Natural killer cell (primary cell): ENCODE measurements at regions not wholly inside any gene's neighbourhood (a gene's known extent, or its start where the extent isn't known, plus 50 kb on each side); places are given as distances from the start of the nearest gene placed in this dataset.
"Not testable (repeated sequence)": the region's sequence is repeated elsewhere in the genome, so short reads cannot be mapped to it uniquely, and the experiment has no call there.

Experiments used
- ATAC-seq, 3 donors: fragments of 150-1000 bp in 2 of 3; fragments of 200-7000 bp in 1 of 3; cut with Tn5 transposase; 1 replicate in 1 of 3; 2 replicates in 2 of 3; pipeline ENCODE4 v1.10.0; 2021; ENCODE audit warnings: mild to moderate bottlenecking in 2 of 3, moderate library complexity in 2 of 3
- DNase-seq, 2 donors: peaks; one replicate each; pipeline versions ENCODE4 v3.0.0 to v3.0.0-alpha.2; 2013 to 2021; ENCODE audit warnings: mixed read lengths in 1 of 2
- H3K27ac ChIP-seq: one replicate; pipeline ENCODE4 v1.5.1; 2013; ENCODE audit warnings: mild to moderate bottlenecking, low read length
- H3K27me3 ChIP-seq: one replicate; pipeline ENCODE4 v1.6.1; 2013; ENCODE audit warnings: low read length; ENCODE audit not compliant: control insufficient read depth, insufficient read depth
- H3K36me3 ChIP-seq: one replicate; pipeline ENCODE4 v1.6.1; 2013; ENCODE audit warnings: low read length; ENCODE audit not compliant: control insufficient read depth, insufficient read depth
- H3K4me1 ChIP-seq: one replicate; pipeline ENCODE4 v1.6.1; 2013; ENCODE audit warnings: low read length; ENCODE audit not compliant: control insufficient read depth, insufficient read depth
- H3K4me3 ChIP-seq: one replicate; pipeline ENCODE4 v1.5.1; 2013; ENCODE audit warnings: low read length
- H3K9me3 ChIP-seq: one replicate; pipeline ENCODE4 v1.6.1; 2013; ENCODE audit warnings: low read length; ENCODE audit not compliant: control insufficient read depth, insufficient read depth
- H3K27ac Mint-ChIP-seq, 2 donors: one replicate each; pipeline ENCODE4 v1.8.0; 2022; ENCODE audit warnings: mild to moderate bottlenecking in 2 of 2, mixed read lengths in 2 of 2, moderate library complexity in 1 of 2
- H3K27me3 Mint-ChIP-seq, 2 donors: one replicate each; pipeline ENCODE4 v1.8.0; 2022; ENCODE audit warnings: low read depth in 2 of 2, mixed read lengths in 2 of 2
- H3K36me3 Mint-ChIP-seq: one replicate; pipeline ENCODE4 v1.8.0; 2022; ENCODE audit warnings: mixed read lengths
- H3K4me1 Mint-ChIP-seq, 2 donors: one replicate each; pipeline ENCODE4 v1.8.0; 2022; ENCODE audit warnings: mixed read lengths in 2 of 2
- H3K4me3 Mint-ChIP-seq: one replicate; pipeline ENCODE4 v1.8.0; 2022; ENCODE audit warnings: mild to moderate bottlenecking, moderate library complexity, mixed read lengths
- H3K9me3 Mint-ChIP-seq, 2 donors: one replicate each; pipeline ENCODE4 v1.8.0; 2022; ENCODE audit warnings: mixed read lengths in 2 of 2
- CTCF ChIP-seq: fragments of 200-600 bp; IDR thresholded peaks from one replicate; pipeline ENCODE4 v1.8.0; 2022; ENCODE audit warnings: antibody characterized with exemption
- WGBS: methylation state at CpG from one replicate; pipeline ENCODE4 v1.1.7; 2013; ENCODE audit warnings: missing lambda C conversion rate; ENCODE audit not compliant: insufficient coverage; 5-methylcytosine and 5-hydroxymethylcytosine counted together
- intact Hi-C: fragments of 100-400 bp; cut with micrococcal nuclease; formaldehyde crosslinking; loops from one replicate; pipeline ENCODE4 v1.14.2; 2022

GRCh38 chr18:30810580-30810979 lies 232.0 kb downstream of the DSC3 start:
- Mint-ChIP-seq H3K9me3 (peaks cover 14 to 21% of the 10 kb centered on the region in 2 donors), H3K27me3 (no peaks in the 10 kb centered on the region), H3K4me3 (no peak overlapping the region), H3K4me1 (no peaks in the 10 kb centered on the region), H3K36me3 (no peaks in the 10 kb centered on the region), H3K27ac (no peak overlapping the region)
- intact Hi-C loops, result no loop called here
- Histone ChIP-seq H3K9me3 (no peaks in the 10 kb centered on the region), H3K4me1 (no peaks in the 10 kb centered on the region), H3K36me3 (no peaks in the 10 kb centered on the region), H3K27ac (no peak overlapping the region), H3K4me3 (no peak overlapping the region), H3K27me3 (no peaks in the 10 kb centered on the region)
- DNase-seq (no peak), ATAC-seq (no peak)
- TF ChIP-seq CTCF, result no peak

GRCh38 chr18:30806823-30807222 lies 235.7 kb downstream of the DSC3 start:
- no peak for TF ChIP-seq CTCF
- no peaks in the 10 kb centered on the region for H3K27me3 ChIP-seq
- no peak overlapping the region for H3K4me3 ChIP-seq
- intact Hi-C loops, result no loop called here
- H3K27ac ChIP-seq, result no peak overlapping the region
- Mint-ChIP-seq H3K9me3 (peaks cover 12 to 16% of the 10 kb centered on the region in 2 donors), H3K27me3 (no peaks in the 10 kb centered on the region), H3K4me1 (no peaks in the 10 kb centered on the region), H3K36me3 (no peaks in the 10 kb centered on the region), H3K4me3 (no peak overlapping the region), H3K27ac (no peak overlapping the region)
- ATAC-seq (no peak), DNase-seq (no peak)
- no peaks in the 10 kb centered on the region for H3K4me1 ChIP-seq
- H3K36me3 ChIP-seq, result no peaks in the 10 kb centered on the region
- no peaks in the 10 kb centered on the region for H3K9me3 ChIP-seq

- no peaks in the 10 kb centered on the region for H3K36me3 ChIP-seq
- H3K27me3 ChIP-seq, result no peaks in the 10 kb centered on the region
- no peaks in the 10 kb centered on the region for H3K4me1 ChIP-seq
- peaks cover 2% of the 10 kb centered on the region for H3K9me3 ChIP-seq
- no peaks in the 10 kb centered on the region for H3K36me3 Mint-ChIP-seq
- TF ChIP-seq CTCF, result no peak
- H3K4me3 ChIP-seq, result no peak overlapping the region
- H3K4me3 Mint-ChIP-seq, result no peak overlapping the region
- H3K27ac Mint-ChIP-seq, result no peak overlapping the region
- peaks cover 2 to 7% of the 10 kb centered on the region in 2 donors for H3K9me3 Mint-ChIP-seq
- H3K27ac ChIP-seq, result no peak overlapping the region
- no peaks in the 10 kb centered on the region for H3K27me3 Mint-ChIP-seq
- ATAC-seq, result no peak
- no peaks in the 10 kb centered on the region for H3K4me1 Mint-ChIP-seq
- DNase-seq, result no peak
- WGBS, result no CpG with 5 or more reads among the region's 1 CpG
- intact Hi-C loops, result no loop called here
Measured at GRCh38 chr18:30800800-30801199, 241.7 kb downstream of the DSC3 start.

- H3K9me3 Mint-ChIP-seq, result peaks cover 9 to 14% of the 10 kb centered on the region in 2 donors
- no peaks in the 10 kb centered on the region for H3K4me1 Mint-ChIP-seq
- H3K4me3 Mint-ChIP-seq, result no peak overlapping the region
- no peaks in the 10 kb centered on the region for H3K36me3 ChIP-seq
- peaks cover 9% of the 10 kb centered on the region for H3K9me3 ChIP-seq
- ATAC-seq, result no peak
- DNase-seq, result no peak
- no peak overlapping the region for H3K4me3 ChIP-seq
- no peaks in the 10 kb centered on the region for H3K4me1 ChIP-seq
- WGBS, result 73% methylated on average over 6 of the region's 7 CpGs
- H3K27ac ChIP-seq, result no peak overlapping the region
- intact Hi-C loops, result no loop called here
- no peak for TF ChIP-seq CTCF
- H3K27ac Mint-ChIP-seq, result no peak overlapping the region
- H3K27me3 ChIP-seq, result no peaks in the 10 kb centered on the region
- peaks cover 6% of the 10 kb centered on the region for H3K36me3 Mint-ChIP-seq
- H3K27me3 Mint-ChIP-seq, result no peaks in the 10 kb centered on the region
Measured at GRCh38 chr18:30792051-30792450, 250.5 kb downstream of the DSC3 start.

- ATAC-seq, H3K4me3 Mint-ChIP-seq, H3K27ac ChIP-seq, H3K4me1 ChIP-seq, DNase-seq, H3K36me3 ChIP-seq, H3K27me3 ChIP-seq, H3K4me1 Mint-ChIP-seq, H3K27ac Mint-ChIP-seq, H3K27me3 Mint-ChIP-seq, H3K4me3 ChIP-seq, intact Hi-C loops, H3K9me3 ChIP-seq: not testable (repeated sequence)
- H3K36me3 Mint-ChIP-seq, result peaks cover 13% of the 10 kb centered on the region
- 90% methylated on average over 19 of the region's 22 CpGs for WGBS
- peaks cover 10 to 14% of the 10 kb centered on the region in 2 donors for H3K9me3 Mint-ChIP-seq
Measured at GRCh38 chr18:30788411-30788991, 254.0 kb downstream of the DSC3 start.
